Mucosa of descending colon (tissue), 3 donors: ENCODE measurements at regions not wholly inside any gene's neighbourhood (a gene's known extent, or its start where the extent isn't known, plus 50 kb on each side); places are given as distances from the start of the nearest gene placed in this dataset.

Experiments used
- ATAC-seq: fragments of 200-7000 bp; cut with Tn5 transposase; one replicate; pipeline ENCODE4 v1.9.1; 2020; ENCODE audit warnings: mild to moderate bottlenecking, moderate library complexity
- DNase-seq, 3 donors: peaks; one replicate each; pipeline ENCODE4 v3.0.0-alpha.2; 2020
- H3K36me3 ChIP-seq: fragments of 200-600 bp; one replicate; pipeline ENCODE4 v1.8.0; 2021; ENCODE audit warnings: low read depth, mild to moderate bottlenecking
- H3K4me1 ChIP-seq: fragments of 200-600 bp; one replicate; pipeline ENCODE4 v1.8.0; 2021; ENCODE audit warnings: low read depth, mild to moderate bottlenecking
- H3K4me3 ChIP-seq: fragments of 200-600 bp; one replicate; pipeline ENCODE4 v1.8.0; 2021; ENCODE audit warnings: mild to moderate bottlenecking
- H3K9me3 ChIP-seq: fragments of 200-600 bp; one replicate; pipeline ENCODE4 v1.8.0; 2021; ENCODE audit warnings: mild to moderate bottlenecking
- CTCF ChIP-seq: fragments of 200-600 bp; IDR thresholded peaks from one replicate; pipeline ENCODE4 v1.8.0; 2022; ENCODE audit warnings: antibody characterized with exemption, mild to moderate bottlenecking
- intact Hi-C, 2 donors: fragments of 100-400 bp; cut with DNase I in 1 of 2; cut with micrococcal nuclease in 1 of 2; formaldehyde crosslinking; loops; one replicate each; pipeline versions ENCODE4 v1.11.0 to v1.11.1; 2022; cut with DNase I, micrococcal nuclease
- donor health status: DM: no; HTN: no; CAD: no; lungs with moderate emphysema.
- donor health status: DM: no; HTN: no; CAD: no.
- donor health status: DM: no; HTN: yes; CAD: no.

GRCh38 chr13:107835339-107836018 is 379.9 kb downstream of the LIG4 start:
- no peaks in the 10 kb centered on the region for H3K9me3 ChIP-seq
- intact Hi-C loops: no loop called here
- no peak overlapping the region for H3K4me3 ChIP-seq
- no peak for TF ChIP-seq CTCF
- no peaks in the 10 kb centered on the region for H3K36me3 ChIP-seq
- no peak for ATAC-seq
- DNase-seq: no peak
- no peaks in the 10 kb centered on the region for H3K4me1 ChIP-seq

- intact Hi-C loops: no loop called here
- no peaks in the 10 kb centered on the region for H3K36me3 ChIP-seq
- ATAC-seq: no peak
These were observed 380.6 kb downstream of the LIG4 start for GRCh38 chr13:107834717-107835116.

GRCh38 chr13:107834281-107834680 is 381.1 kb downstream of the LIG4 start:
- Histone ChIP-seq H3K4me1 (no peaks in the 10 kb centered on the region), H3K9me3 (no peaks in the 10 kb centered on the region), H3K4me3 (no peak overlapping the region), H3K36me3 (no peaks in the 10 kb centered on the region)
- ATAC-seq (no peak), DNase-seq (no peak)
- intact Hi-C loops: no loop called here
- no peak for TF ChIP-seq CTCF

More at GRCh38 chr13:107834717-107835116, 380.6 kb downstream of the LIG4 start:
- Histone ChIP-seq H3K9me3 (no peaks in the 10 kb centered on the region), H3K4me3 (no peak overlapping the region), H3K4me1 (no peaks in the 10 kb centered on the region)
- DNase-seq: no peak
- TF ChIP-seq CTCF: no peak

- H3K9me3 ChIP-seq: no peaks in the 10 kb centered on the region
- TF ChIP-seq CTCF: no peak
- intact Hi-C loops: no loop called here
- no peaks in the 10 kb centered on the region for H3K4me1 ChIP-seq
- H3K4me3 ChIP-seq: no peak overlapping the region
- ATAC-seq (no peak), DNase-seq (no peak)
- H3K36me3 ChIP-seq: no peaks in the 10 kb centered on the region
These were observed 382.7 kb downstream of the LIG4 start for GRCh38 chr13:107832500-107833100.

GRCh38 chr13:107830804-107831203 is 384.5 kb downstream of the LIG4 start:
- DNase-seq (no peak), ATAC-seq (no peak)
- Histone ChIP-seq H3K36me3 (no peaks in the 10 kb centered on the region), H3K4me1 (no peaks in the 10 kb centered on the region), H3K4me3 (no peak overlapping the region), H3K9me3 (no peaks in the 10 kb centered on the region)
- TF ChIP-seq CTCF: no peak
- intact Hi-C loops: no loop called here
